ENCODE measurements at regions not wholly inside any gene's neighbourhood (a gene's known extent, or its start where the extent isn't known, plus 50 kb on each side); places are given as distances from the start of the nearest gene placed in this dataset.

GRCh38 chr2:151175864-151176263, 85.8 kb downstream of the RBM43 start:
- Histone ChIP-seq H3K9me3 (no peaks in the 10 kb centered on the region), H3K27ac (no peak overlapping the region), H3K4me1 (no peaks in the 10 kb centered on the region), H3K4me3 (no peak overlapping the region), H3K27me3 (peaks cover 0 to 30% (median 3%) of the 10 kb centered on the region in 7 donors), H3K36me3 (no peaks in the 10 kb centered on the region)
- ATAC-seq (no peak), DNase-seq (no peak)
- 52 to 58% methylated on average over 5 of the region's 5 CpGs for WGBS, 2 donors
- intact Hi-C loops (cut with DNase I) = no loop called here
- TF ChIP-seq CTCF (IDR thresholded peaks at IDR 0.05) = no peak

- ATAC-seq (no peak), DNase-seq (no peak)
- H3K36me3 ChIP-seq = no peaks in the 10 kb centered on the region
- H3K9me3 ChIP-seq = no peaks in the 10 kb centered on the region
- intact Hi-C loops (cut with DNase I) = loop anchor here in 1 of 10 donors (5.0 kb wide), 1 partner anchor 1793 kb away; no protein-coding TSS in a partner anchor
- no peak for TF ChIP-seq CTCF (IDR thresholded peaks at IDR 0.05)
- no peak overlapping the region for H3K27ac ChIP-seq
- H3K4me3 ChIP-seq = no peak overlapping the region
- no peaks in the 10 kb centered on the region for H3K4me1 ChIP-seq
- whole genome bisulfite sequencing, 2 donors = 88 to 95% methylated on average over 2 of the region's 2 CpGs
- peaks cover 0 to 18% (median 0%) of the 10 kb centered on the region in 7 donors for H3K27me3 ChIP-seq
These were observed 87.5 kb downstream of the RBM43 start for GRCh38 chr2:151174127-151174526.

- Histone ChIP-seq H3K27ac (no peak overlapping the region), H3K36me3 (no peaks in the 10 kb centered on the region), H3K4me1 (no peaks in the 10 kb centered on the region), H3K4me3 (no peak overlapping the region), H3K9me3 (no peaks in the 10 kb centered on the region), H3K27me3 (peaks cover 0 to 16% (median 0%) of the 10 kb centered on the region in 7 donors)
- no peak for TF ChIP-seq CTCF (IDR thresholded peaks at IDR 0.05)
- ATAC-seq = no peak
- intact Hi-C loops (cut with DNase I) = loop anchor here in 1 of 10 donors (5.0 kb wide), 1 partner anchor 1796 kb away; no protein-coding TSS in a partner anchor
- WGBS, 2 donors = 80 to 83% methylated on average over 2 of the region's 2 CpGs
- no peak for DNase-seq
These were observed 90.5 kb downstream of the RBM43 start for GRCh38 chr2:151171186-151171585.

GRCh38 chr2:151166410-151166809, 95.3 kb downstream of the RBM43 start:
- Histone ChIP-seq H3K4me3 (no peak overlapping the region), H3K27ac (no peak overlapping the region), H3K4me1 (no peaks in the 10 kb centered on the region), H3K27me3 (no peaks in the 10 kb centered on the region), H3K36me3 (no peaks in the 10 kb centered on the region), H3K9me3 (no peaks in the 10 kb centered on the region)
- DNase-seq = no peak
- no peak for TF ChIP-seq CTCF (IDR thresholded peaks at IDR 0.05)
- intact Hi-C loops (cut with DNase I) = no loop called here
- WGBS, 2 donors = 85 to 92% methylated on average over 5 of the region's 5 CpGs
- no peak for ATAC-seq

Data from heart right ventricle (tissue), 16 donors.